ENCODE measurements at regions not wholly inside any gene's neighbourhood (a gene's known extent, or its start where the extent isn't known, plus 50 kb on each side); places are given as distances from the start of the nearest gene placed in this dataset.

DNA sequence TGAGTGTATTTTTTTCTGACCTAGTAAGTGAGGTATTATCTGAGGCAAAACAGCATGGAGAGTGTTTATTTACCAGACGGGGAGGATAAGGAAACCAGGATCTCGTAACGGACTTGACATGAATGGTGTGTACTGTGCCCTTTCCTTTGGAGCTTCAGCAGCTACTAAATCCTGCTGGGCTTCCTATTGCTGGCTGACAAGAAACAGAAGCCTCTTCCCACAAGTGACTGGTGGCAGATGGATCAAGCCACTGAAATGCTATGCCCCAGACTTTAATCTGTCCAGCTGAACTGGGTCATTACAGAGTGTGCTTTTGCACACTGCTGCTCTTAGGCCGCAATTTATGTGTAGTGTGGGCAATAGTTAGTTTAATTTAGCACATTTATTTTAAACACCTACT is 162.7 kb upstream of the MRPS30 start:
- Histone ChIP-seq H3K36me3 (ENCODE audit: control insufficient read depth, insufficient read depth, low read length) (no peaks in the 10 kb centered on the region), H3K27ac (ENCODE audit: low read depth, low read length) (no peak overlapping the region), H3K9ac (ENCODE audit: extremely low read depth, low read length, poor library complexity, severe bottlenecking) (no peak overlapping the region), H3K4me3 (ENCODE audit: low read length) (no peak overlapping the region), H3K4me1 (ENCODE audit: control insufficient read depth, insufficient read depth, low read length) (peaks cover 4% of the 10 kb centered on the region), H3K9me3 (ENCODE audit: control insufficient read depth, low read length) (peaks cover 11% of the 10 kb centered on the region), H3K27me3 (ENCODE audit: control insufficient read depth, insufficient read depth, low read length, poor library complexity, severe bottlenecking) (no peaks in the 10 kb centered on the region)
- Mint-ChIP-seq H3K27me3 (ENCODE audit: insufficient read depth) (no peaks in the 10 kb centered on the region), H3K36me3 (ENCODE audit: low read depth) (no peaks in the 10 kb centered on the region), H3K4me1 (peaks cover 11% of the 10 kb centered on the region), H3K4me3 (no peak overlapping the region), H3K27ac (no peak overlapping the region), H3K9me3 (no peaks in the 10 kb centered on the region)
- 60 to 69% methylated on average over 2 to 4 of the region's 4 CpGs for WGBS, 2 experiments (ENCODE audit: insufficient coverage in 1 of 2, insufficient read length in 1 of 2)
- TF ChIP-seq, protein P1, sequence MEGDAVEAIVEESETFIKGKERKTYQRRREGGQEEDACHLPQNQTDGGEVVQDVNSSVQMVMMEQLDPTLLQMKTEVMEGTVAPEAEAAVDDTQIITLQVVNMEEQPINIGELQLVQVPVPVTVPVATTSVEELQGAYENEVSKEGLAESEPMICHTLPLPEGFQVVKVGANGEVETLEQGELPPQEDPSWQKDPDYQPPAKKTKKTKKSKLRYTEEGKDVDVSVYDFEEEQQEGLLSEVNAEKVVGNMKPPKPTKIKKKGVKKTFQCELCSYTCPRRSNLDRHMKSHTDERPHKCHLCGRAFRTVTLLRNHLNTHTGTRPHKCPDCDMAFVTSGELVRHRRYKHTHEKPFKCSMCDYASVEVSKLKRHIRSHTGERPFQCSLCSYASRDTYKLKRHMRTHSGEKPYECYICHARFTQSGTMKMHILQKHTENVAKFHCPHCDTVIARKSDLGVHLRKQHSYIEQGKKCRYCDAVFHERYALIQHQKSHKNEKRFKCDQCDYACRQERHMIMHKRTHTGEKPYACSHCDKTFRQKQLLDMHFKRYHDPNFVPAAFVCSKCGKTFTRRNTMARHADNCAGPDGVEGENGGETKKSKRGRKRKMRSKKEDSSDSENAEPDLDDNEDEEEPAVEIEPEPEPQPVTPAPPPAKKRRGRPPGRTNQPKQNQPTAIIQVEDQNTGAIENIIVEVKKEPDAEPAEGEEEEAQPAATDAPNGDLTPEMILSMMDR (conservative IDR thresholded peaks at IDR 0.05) = no peak
- no peak for DNase-seq

DNA sequence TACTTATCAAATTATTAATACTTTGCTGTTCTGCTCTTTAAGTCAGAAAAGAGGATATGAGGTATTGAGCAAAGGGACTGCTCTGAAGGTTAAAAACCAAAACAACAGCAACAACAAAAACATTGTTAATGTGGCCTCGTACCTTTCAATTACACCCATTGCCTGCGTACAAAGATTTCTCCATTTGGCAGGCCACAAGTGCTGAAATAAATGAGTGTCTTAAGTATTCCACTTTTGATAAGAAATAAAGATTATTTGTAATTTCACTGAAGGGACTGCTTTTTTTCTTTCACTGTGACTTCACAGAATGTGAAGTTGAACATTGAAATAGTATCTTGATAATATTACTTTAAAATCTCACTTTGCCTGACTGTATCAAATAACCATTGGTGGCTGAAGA is 163.2 kb upstream of the MRPS30 start:
- no peaks in the 10 kb centered on the region for H3K9me3 Mint-ChIP-seq
- Histone ChIP-seq H3K27ac (ENCODE audit: low read depth, low read length) (no peak overlapping the region), H3K9me3 (ENCODE audit: control insufficient read depth, low read length) (peaks cover 16% of the 10 kb centered on the region), H3K9ac (ENCODE audit: extremely low read depth, low read length, poor library complexity, severe bottlenecking) (no peak overlapping the region), H3K27me3 (ENCODE audit: control insufficient read depth, insufficient read depth, low read length, poor library complexity, severe bottlenecking) (no peaks in the 10 kb centered on the region), H3K4me3 (ENCODE audit: low read length) (no peak overlapping the region), H3K36me3 (ENCODE audit: control insufficient read depth, insufficient read depth, low read length) (no peaks in the 10 kb centered on the region), H3K4me1 (ENCODE audit: control insufficient read depth, insufficient read depth, low read length) (peaks cover 4% of the 10 kb centered on the region)
- TF ChIP-seq, protein P1 (conservative IDR thresholded peaks at IDR 0.05) = no peak
- DNase-seq = no peak
- no peaks in the 10 kb centered on the region for H3K27me3 Mint-ChIP-seq (ENCODE audit: insufficient read depth)
- H3K27ac Mint-ChIP-seq = no peak overlapping the region
- H3K4me3 Mint-ChIP-seq = no peak overlapping the region
- peaks cover 11% of the 10 kb centered on the region for H3K4me1 Mint-ChIP-seq
- WGBS, 2 experiments (ENCODE audit: insufficient coverage in 1 of 2, insufficient read length in 1 of 2) = 92% methylated on average over 2 of the region's 2 CpGs; no CpG with 5 or more reads in 1 of the 2 experiments
- H3K36me3 Mint-ChIP-seq (ENCODE audit: low read depth) = no peaks in the 10 kb centered on the region

DNA sequence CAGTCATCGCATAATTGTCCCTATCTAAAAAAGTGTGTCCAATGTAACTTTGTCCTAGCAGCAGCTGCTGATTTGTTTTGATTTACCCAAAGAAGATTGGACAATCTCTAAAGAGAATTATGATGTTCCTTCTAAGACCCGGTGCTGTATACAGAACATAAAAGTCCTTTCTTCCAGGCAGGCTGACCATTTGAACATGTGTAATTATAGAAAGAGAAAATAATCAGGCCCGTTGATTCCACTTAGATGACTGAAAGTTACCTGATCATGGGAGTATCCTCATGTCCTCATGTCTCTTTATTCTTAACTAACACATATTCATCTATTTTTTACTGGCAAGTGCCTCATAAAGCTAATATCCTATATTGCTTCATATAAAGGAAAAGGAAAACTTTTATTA is 164.1 kb upstream of the MRPS30 start:
- Histone ChIP-seq H3K27me3 (ENCODE audit: control insufficient read depth, insufficient read depth, low read length, poor library complexity, severe bottlenecking) (no peaks in the 10 kb centered on the region), H3K36me3 (ENCODE audit: control insufficient read depth, insufficient read depth, low read length) (no peaks in the 10 kb centered on the region), H3K27ac (ENCODE audit: low read depth, low read length) (no peak overlapping the region), H3K9me3 (ENCODE audit: control insufficient read depth, low read length) (peaks cover 18% of the 10 kb centered on the region), H3K9ac (ENCODE audit: extremely low read depth, low read length, poor library complexity, severe bottlenecking) (no peak overlapping the region), H3K4me3 (ENCODE audit: low read length) (no peak overlapping the region), H3K4me1 (ENCODE audit: control insufficient read depth, insufficient read depth, low read length) (peaks cover 4% of the 10 kb centered on the region)
- Mint-ChIP-seq H3K9me3 (no peaks in the 10 kb centered on the region), H3K27ac (no peak overlapping the region), H3K4me3 (no peak overlapping the region), H3K36me3 (ENCODE audit: low read depth) (no peaks in the 10 kb centered on the region), H3K27me3 (ENCODE audit: insufficient read depth) (no peaks in the 10 kb centered on the region), H3K4me1 (peaks cover 11% of the 10 kb centered on the region)
- no peak for DNase-seq
- TF ChIP-seq, protein P1 (conservative IDR thresholded peaks at IDR 0.05) = no peak
- WGBS, 2 experiments (ENCODE audit: insufficient coverage in 1 of 2, insufficient read length in 1 of 2) = 92 to 93% methylated on average over 2 to 3 of the region's 3 CpGs
